H1 (cell line): ENCODE measurements at regions not wholly inside any gene's neighbourhood (a gene's known extent, or its start where the extent isn't known, plus 50 kb on each side); places are given as distances from the start of the nearest gene placed in this dataset.

Source experiments
- CTCF ChIA-PET: fragments of 300-600 bp; sonication (Branson Sonifier 250); formaldehyde crosslinking; loops from one replicate; lab custom pipeline; 2021; ENCODE audit not compliant: partially characterized antibody; lab: Charles Lee
- POLR2A ChIA-PET: fragments of 300-600 bp; sonication (Branson Sonifier 250); formaldehyde crosslinking; loops from one replicate; lab custom pipeline; 2021; ENCODE audit warnings: inconsistent platforms; ENCODE audit not compliant: partially characterized antibody; lab: Charles Lee
- DNase-seq, 2 experiments: peaks; one replicate each; pipeline versions ENCODE4 v3.0.0 to v3.0.0-alpha.2; 2010 to 2022; ENCODE audit warnings: low spot score in 2 of 2, low read depth in 1 of 2, mixed read lengths in 1 of 2
- FAIRE-seq: peaks from 2 replicates; lab custom pipeline; 2011; peaks lifted over from hg19 to GRCh38; lab: Jason Lieb, UNC
- H2AFZ ChIP-seq: 2 replicates; pipeline ENCODE4 v1.8.1; 2012; ENCODE audit warnings: low read length, inconsistent platforms
- H2AK5ac ChIP-seq: 2 replicates; pipeline ENCODE4 v1.6.1; 2013; ENCODE audit warnings: low read depth, low read length
- H2BK120ac ChIP-seq: replicated peaks from 2 replicates; pipeline ENCODE3; 2013; ENCODE audit warnings: low read depth, low read length, inconsistent platforms
- H2BK12ac ChIP-seq: 2 replicates; pipeline ENCODE4 v1.6.1; 2013; ENCODE audit warnings: low read depth, low read length
- H2BK15ac ChIP-seq: 2 replicates; pipeline ENCODE4 v1.6.1; 2013; ENCODE audit warnings: low read length
- H2BK20ac ChIP-seq: 2 replicates; pipeline ENCODE4 v1.6.1; 2013; ENCODE audit warnings: low read length
- H2BK5ac ChIP-seq: 2 replicates; pipeline ENCODE4 v1.6.1; 2013; ENCODE audit warnings: low read depth, low read length
- H3K14ac ChIP-seq: 2 replicates; pipeline ENCODE4 v1.6.1; 2013; ENCODE audit warnings: inconsistent platforms; ENCODE audit not compliant: insufficient read length
- H3K18ac ChIP-seq: 2 replicates; pipeline ENCODE4 v1.6.1; 2013; ENCODE audit warnings: low read length; ENCODE audit errors: extremely low read depth
- H3K23ac ChIP-seq: 2 replicates; pipeline ENCODE4 v1.6.1; 2013; ENCODE audit warnings: inconsistent platforms; ENCODE audit not compliant: insufficient read length
- H3K23me2 ChIP-seq: 2 replicates; pipeline ENCODE4 v1.6.1; 2013; ENCODE audit warnings: low read depth, low read length
- H3K27ac ChIP-seq: 2 replicates; pipeline ENCODE4 v1.6.1; 2011; ENCODE audit warnings: low read depth, low read length, inconsistent platforms
- H3K27me3 ChIP-seq, 4 experiments: replicated peaks in 1 of 4; 1 replicate in 1 of 4; 2 replicates in 3 of 4; pipeline versions ENCODE4 v1.6.1 to v1.8.1; 2011 to 2013; ENCODE audit warnings: low read length in 3 of 4, mild to moderate bottlenecking in 3 of 4, inconsistent platforms in 2 of 4, mixed read lengths in 2 of 4, moderate library complexity in 1 of 4; ENCODE audit not compliant: control insufficient read depth in 3 of 4, insufficient read depth in 3 of 4; ENCODE audit errors: extremely low read depth in 1 of 4
- H3K36me3 ChIP-seq, 4 experiments: 2 replicates each; pipeline versions ENCODE4 v1.6.1 to v1.8.1; 2011 to 2013; ENCODE audit warnings: mild to moderate bottlenecking in 4 of 4, low read length in 3 of 4, moderate library complexity in 2 of 4, control low read depth in 1 of 4, inconsistent platforms in 1 of 4; ENCODE audit not compliant: insufficient read depth in 4 of 4, control insufficient read depth in 2 of 4
- H3K4ac ChIP-seq: replicated peaks from 2 replicates; pipeline ENCODE3; 2013; ENCODE audit warnings: low read length, low read depth, mixed read lengths, inconsistent platforms; ENCODE audit not compliant: insufficient read length
- H3K4me1 ChIP-seq, 4 experiments: replicated peaks in 1 of 4; 1 replicate in 1 of 4; 2 replicates in 3 of 4; pipeline versions ENCODE4 v1.6.1 to v1.8.1; 2011 to 2013; ENCODE audit warnings: low read length in 3 of 4, inconsistent platforms in 2 of 4, mixed read lengths in 1 of 4; ENCODE audit not compliant: insufficient read depth in 4 of 4, control insufficient read depth in 3 of 4
- H3K4me2 ChIP-seq, 2 experiments: 2 replicates each; pipeline versions ENCODE4 v1.6.1 to v1.8.1; 2011 to 2013; ENCODE audit warnings: low read depth in 2 of 2, low read length in 2 of 2, control low read depth in 1 of 2, inconsistent platforms in 1 of 2, mild to moderate bottlenecking in 1 of 2; ENCODE audit not compliant: insufficient read depth in 1 of 2
- H3K4me3 ChIP-seq, 4 experiments: fragments of 200-600, 300-600 bp in 1 of 4; sonication (generic), shearing (Covaris generic), sonication (Bioruptor Twin) in 1 of 4; 2 replicates each; pipeline versions ENCODE4 v1.5.1 to v1.8.1; 2011 to 2016; ENCODE audit warnings: low read length in 4 of 4, low read depth in 3 of 4, control low read depth in 2 of 4, inconsistent platforms in 2 of 4, mild to moderate bottlenecking in 2 of 4, mixed read lengths in 1 of 4, moderate library complexity in 1 of 4; ENCODE audit not compliant: insufficient read depth in 2 of 4; ENCODE audit errors: extremely low read depth in 1 of 4
- H3K56ac ChIP-seq: replicated peaks from 2 replicates; pipeline ENCODE3; 2013; ENCODE audit warnings: low read depth, mild to moderate bottlenecking, mixed read lengths, low read length, inconsistent platforms; ENCODE audit not compliant: insufficient read length
- H3K79me1 ChIP-seq: 2 replicates; pipeline ENCODE4 v1.6.1; 2013; ENCODE audit warnings: low read depth, low read length, control low read depth
- H3K79me2 ChIP-seq, 2 experiments: 2 replicates each; pipeline versions ENCODE4 v1.6.1 to v1.8.1; 2012 to 2013; ENCODE audit warnings: low read length in 2 of 2, mild to moderate bottlenecking in 2 of 2, inconsistent platforms in 1 of 2; ENCODE audit not compliant: insufficient read depth in 2 of 2, control insufficient read depth in 1 of 2
- H3K9ac ChIP-seq, 4 experiments: replicated peaks in 1 of 4; 1 replicate in 1 of 4; 2 replicates in 3 of 4; pipeline versions ENCODE4 v1.6.1 to v1.8.1; 2011 to 2013; ENCODE audit warnings: low read depth in 3 of 4, low read length in 3 of 4, control low read depth in 2 of 4, mild to moderate bottlenecking in 2 of 4, moderate library complexity in 2 of 4, inconsistent platforms in 1 of 4; ENCODE audit errors: extremely low read depth in 1 of 4
- H3K9me3 ChIP-seq, 2 experiments: 2 replicates each; pipeline versions ENCODE4 v1.6.1 to v1.8.1; 2012 to 2013; ENCODE audit warnings: mild to moderate bottlenecking in 2 of 2, moderate library complexity in 2 of 2, control low read depth in 1 of 2, inconsistent platforms in 1 of 2, low read depth in 1 of 2, low read length in 1 of 2, mixed read lengths in 1 of 2; ENCODE audit not compliant: insufficient read depth in 2 of 2
- H4K20me1 ChIP-seq, 2 experiments: replicated peaks in 1 of 2; 2 replicates each; pipeline versions ENCODE3 to v1.8.1; 2011 to 2013; ENCODE audit warnings: inconsistent platforms in 2 of 2, low read length in 2 of 2, mild to moderate bottlenecking in 1 of 2; ENCODE audit not compliant: insufficient read depth in 2 of 2, control insufficient read depth in 1 of 2
- H4K5ac ChIP-seq: 2 replicates; pipeline ENCODE4 v1.6.1; 2013; ENCODE audit warnings: low read length, low read depth, mixed read lengths, inconsistent platforms; ENCODE audit not compliant: insufficient read length
- H4K8ac ChIP-seq: 2 replicates; pipeline ENCODE4 v1.8.0; 2013; ENCODE audit warnings: mild to moderate bottlenecking, moderate library complexity, low read length, inconsistent platforms; ENCODE audit not compliant: insufficient read depth; ENCODE audit errors: extremely low read depth
- H4K91ac ChIP-seq: replicated peaks from 2 replicates; pipeline ENCODE3; 2013; ENCODE audit warnings: low read length, mixed read lengths, inconsistent platforms; ENCODE audit not compliant: insufficient read length
- CHD2 ChIP-seq: IDR thresholded peaks from 2 replicates; pipeline ENCODE4 v1.6.1; 2012; ENCODE audit warnings: low read length, improper control_type of control experiment
- EP300 ChIP-seq, 2 experiments: IDR thresholded peaks; 1 replicate in 1 of 2; 2 replicates in 1 of 2; pipeline ENCODE4 v1.6.1; 2011 to 2012; ENCODE audit warnings: low read depth in 2 of 2, low read length in 2 of 2, mild to moderate bottlenecking in 2 of 2, borderline replicate concordance in 1 of 2, inconsistent platforms in 1 of 2, moderate library complexity in 1 of 2
- KDM1A ChIP-seq: fragments of 200-600, 300-600 bp; sonication (generic); IDR thresholded peaks from 2 replicates; pipeline ENCODE4 v1.7.1; 2016; ENCODE audit warnings: mild to moderate bottlenecking, low read length, borderline replicate concordance
- PHF8 ChIP-seq: fragments of 200-600 bp; sonication (generic); conservative IDR thresholded peaks from 2 replicates; pipeline ENCODE4 v1.7.1; 2012; ENCODE audit warnings: low read depth, mild to moderate bottlenecking, inconsistent platforms, low read length, moderate library complexity
- POU5F1 ChIP-seq: IDR thresholded peaks from 2 replicates; pipeline ENCODE4 v1.6.1; 2011; ENCODE audit warnings: low read depth, mild to moderate bottlenecking, low read length, moderate library complexity
- RBBP5 ChIP-seq: IDR thresholded peaks from 2 replicates; pipeline ENCODE4 v1.7.1; 2012; ENCODE audit warnings: low read depth, mild to moderate bottlenecking, inconsistent platforms, low read length, moderate library complexity, borderline replicate concordance
- YY1 ChIP-seq: IDR thresholded peaks from 2 replicates; pipeline ENCODE4 v1.6.1; 2011; ENCODE audit warnings: low read depth, mild to moderate bottlenecking, low read length
- WGBS, 2 experiments: shearing (Covaris generic) in 1 of 2; methylation state at CpG; one replicate each; pipeline versions ENCODE4 v1.1.6 to v1.1.7; 2013 to 2015; ENCODE audit warnings: low lambda C conversion rate in 2 of 2, mixed read lengths in 2 of 2, inconsistent platforms in 1 of 2, low coverage in 1 of 2, missing lambda C conversion rate in 1 of 2; ENCODE audit not compliant: insufficient replicate concordance in 2 of 2, insufficient coverage in 1 of 2, insufficient read length in 1 of 2; ENCODE audit errors: extremely low coverage in 1 of 2, missing lambda C conversion rate in 1 of 2; 5-methylcytosine and 5-hydroxymethylcytosine counted together

- Histone ChIP-seq H4K5ac (no peak overlapping the region), H2AK5ac (no peak overlapping the region), H2BK20ac (no peak overlapping the region), H3K27ac (no peak overlapping the region), H3K9me3 (no peaks in the 10 kb centered on the region), H3K56ac (no peak overlapping the region), H3K23ac (no peak overlapping the region), H3K4me2 (no peak overlapping the region), H4K8ac (no peak overlapping the region), H3K9ac (no peak overlapping the region), H4K91ac (no peak overlapping the region), H2AFZ (no peak overlapping the region), H2BK5ac (no peak overlapping the region), H2BK15ac (no peak overlapping the region), H3K23me2 (no peaks in the 10 kb centered on the region), H3K79me2 (no peaks in the 10 kb centered on the region), H3K4me1 (no peaks in the 10 kb centered on the region), H3K4me3 (no peak overlapping the region), H4K20me1 (no peaks in the 10 kb centered on the region), H3K79me1 (no peaks in the 10 kb centered on the region), H3K14ac (no peak overlapping the region), H3K18ac (no peak overlapping the region), H2BK120ac (no peak overlapping the region), H3K4ac (no peak overlapping the region), H2BK12ac (no peak overlapping the region), H3K36me3 (no peaks in the 10 kb centered on the region), H3K27me3 (no peaks in the 10 kb centered on the region)
- POLR2A ChIA-PET: no interaction called here
- CTCF ChIA-PET: no interaction called here
- no peak for DNase-seq
- 96% methylated on average over 1 of the region's 1 CpG; no CpG with 5 or more reads in 1 of the 2 experiments for WGBS, 2 experiments
- TF ChIP-seq RBBP5 (no peak), EP300 (IDR thresholded peaks at IDR 0.05; ENCODE audit: borderline replicate concordance in 1 of 2, low read depth in 2 of 2, low read length in 2 of 2) (no peak), KDM1A (no peak), PHF8 (no peak), CHD2 (no peak), YY1 (no peak), POU5F1 (no peak)
- FAIRE-seq: no peak
These were observed 754.7 kb downstream of the KCTD8 start for GRCh38 chr4:43693876-43694275.
